Aorta (tissue), 5 donors: ENCODE measurements at regions not wholly inside any gene's neighbourhood (a gene's known extent, or its start where the extent isn't known, plus 50 kb on each side); places are given as distances from the start of the nearest gene placed in this dataset.
"Not testable (repeated sequence)": the region's sequence is repeated elsewhere in the genome, so short reads cannot be mapped to it uniquely, and the experiment has no call there.

ENCODE experiments used
- ATAC-seq: fragments of 200-7000 bp; cut with Tn5 transposase; one replicate; pipeline ENCODE4 v1.9.1; 2022; ENCODE audit warnings: moderate library complexity; ENCODE audit not compliant: low FRiP score
- DNase-seq, 2 donors: peaks; one replicate each; pipeline ENCODE4 v3.0.0-alpha.2; 2020
- H3K27ac ChIP-seq, 2 donors: one replicate each; pipeline ENCODE4 v1.5.1; 2013; ENCODE audit warnings: low read length in 2 of 2, mild to moderate bottlenecking in 2 of 2, moderate library complexity in 2 of 2, control low read depth in 1 of 2, inconsistent platforms in 1 of 2, low read depth in 1 of 2
- H3K27me3 ChIP-seq, 2 donors: one replicate each; pipeline ENCODE4 v1.6.1; 2013; ENCODE audit warnings: control low read depth in 1 of 2, low read length in 1 of 2, mild to moderate bottlenecking in 1 of 2, moderate library complexity in 1 of 2; ENCODE audit not compliant: insufficient read depth in 2 of 2, control insufficient read depth in 1 of 2
- H3K36me3 ChIP-seq, 2 donors: one replicate each; pipeline ENCODE4 v1.6.1; 2013; ENCODE audit warnings: control low read depth in 1 of 2, low read length in 1 of 2, mild to moderate bottlenecking in 1 of 2; ENCODE audit not compliant: insufficient read depth in 2 of 2, control insufficient read depth in 1 of 2
- H3K4me1 ChIP-seq, 2 donors: one replicate each; pipeline ENCODE4 v1.6.1; 2013; ENCODE audit warnings: low read length in 2 of 2, control low read depth in 1 of 2, mild to moderate bottlenecking in 1 of 2, moderate library complexity in 1 of 2; ENCODE audit not compliant: insufficient read depth in 2 of 2, control insufficient read depth in 1 of 2
- H3K4me3 ChIP-seq, 2 donors: one replicate each; pipeline ENCODE4 v1.5.1; 2013; ENCODE audit warnings: low read length in 2 of 2, control low read depth in 1 of 2, mild to moderate bottlenecking in 1 of 2
- H3K9me3 ChIP-seq: one replicate; pipeline ENCODE4 v1.6.1; 2013; ENCODE audit warnings: mild to moderate bottlenecking, low read length; ENCODE audit not compliant: control insufficient read depth
- WGBS, 2 donors: extraction: QIAGEN DNeasy Blood & Tissue Kit; methylation state at CpG; one replicate each; pipeline ENCODE4 v1.1.7; 2013; 5-methylcytosine and 5-hydroxymethylcytosine counted together
- intact Hi-C, 2 donors: fragments of 100-400 bp; cut with DNase I; formaldehyde crosslinking; loops; one replicate each; pipeline versions ENCODE4 v1.14.2 to v1.15.0; 2022
- donor health status: healthy with polysubstance abuse.
- donor health status: Bipolar disorder and iron deficiency.
- donor health status: DM: no; HTN: no; CAD: no.
- donor health status: DM: no; HTN: no; CAD: no.
- donor health status: DM: yes; HTN: yes; CAD: no.

GRCh38 chr21:31518580-31518979, 140.9 kb upstream of the SOD1 start:
- DNase-seq (no peak), ATAC-seq (no peak)
- Histone ChIP-seq H3K36me3 (no peaks in the 10 kb centered on the region), H3K27ac (no peak overlapping the region), H3K27me3 (no peaks in the 10 kb centered on the region), H3K4me1 (no peaks in the 10 kb centered on the region), H3K9me3 (no peaks in the 10 kb centered on the region), H3K4me3 (no peak overlapping the region)
- intact Hi-C loops, result no loop called here
- WGBS, 2 donors, result 89 to 90% methylated on average over 4 of the region's 4 CpGs

GRCh38 chr21:31517664-31518414, 141.7 kb upstream of the SOD1 start:
- Histone ChIP-seq H3K4me1 (no peaks in the 10 kb centered on the region), H3K4me3 (no peak overlapping the region), H3K27ac (no peak overlapping the region), H3K36me3 (no peaks in the 10 kb centered on the region), H3K27me3 (no peaks in the 10 kb centered on the region), H3K9me3 (no peaks in the 10 kb centered on the region)
- 53% methylated on average over 8 of the region's 8 CpGs for WGBS, 2 donors
- intact Hi-C loops, result no loop called here
- ATAC-seq (no peak), DNase-seq (no peak)

- Histone ChIP-seq H3K9me3 (no peaks in the 10 kb centered on the region), H3K36me3 (no peaks in the 10 kb centered on the region), H3K27ac (no peak overlapping the region), H3K4me3 (no peak overlapping the region), H3K4me1 (no peaks in the 10 kb centered on the region), H3K27me3 (no peaks in the 10 kb centered on the region)
- intact Hi-C loops, result no loop called here
- 86 to 90% methylated on average over 2 of the region's 2 CpGs for WGBS, 2 donors
- no peak for DNase-seq
- no peak for ATAC-seq
These were observed 144.2 kb upstream of the SOD1 start for GRCh38 chr21:31515253-31515652.

- Histone ChIP-seq H3K36me3 (no peaks in the 10 kb centered on the region), H3K27me3 (no peaks in the 10 kb centered on the region), H3K9me3 (no peaks in the 10 kb centered on the region), H3K27ac (no peak overlapping the region), H3K4me3 (no peak overlapping the region), H3K4me1 (no peaks in the 10 kb centered on the region)
- WGBS, 2 donors, result 40 to 47% methylated on average over 12 of the region's 12 CpGs
- DNase-seq (no peak), ATAC-seq (no peak)
- intact Hi-C loops, result no loop called here
These were observed 144.9 kb upstream of the SOD1 start for GRCh38 chr21:31514598-31514997.

- 77 to 84% methylated on average over 5 of the region's 5 CpGs for WGBS, 2 donors
- H3K4me3 ChIP-seq, H3K27ac ChIP-seq, H3K9me3 ChIP-seq, intact Hi-C loops, ATAC-seq, H3K27me3 ChIP-seq, DNase-seq, H3K36me3 ChIP-seq, H3K4me1 ChIP-seq: not testable (repeated sequence)
These were observed 146.0 kb upstream of the SOD1 start for GRCh38 chr21:31513541-31513940.

- DNase-seq, H3K4me3 ChIP-seq, H3K27ac ChIP-seq, intact Hi-C loops, ATAC-seq, H3K36me3 ChIP-seq, H3K27me3 ChIP-seq, H3K4me1 ChIP-seq, H3K9me3 ChIP-seq: not testable (repeated sequence)
- WGBS, 2 donors, result 69 to 79% methylated on average over 4 of the region's 4 CpGs
These were observed 147.5 kb upstream of the SOD1 start for GRCh38 chr21:31511999-31512398.

GRCh38 chr21:31511258-31511657, 148.2 kb upstream of the SOD1 start:
- Histone ChIP-seq H3K9me3 (no peaks in the 10 kb centered on the region), H3K4me1 (no peaks in the 10 kb centered on the region), H3K27me3 (no peaks in the 10 kb centered on the region), H3K36me3 (no peaks in the 10 kb centered on the region), H3K27ac (no peak overlapping the region), H3K4me3 (no peak overlapping the region)
- WGBS, 2 donors, result 93% methylated on average over 7 of the region's 7 CpGs
- ATAC-seq, result no peak
- intact Hi-C loops, result no loop called here
- DNase-seq, result no peak

- Histone ChIP-seq H3K4me3 (no peak overlapping the region), H3K27ac (no peak overlapping the region), H3K36me3 (no peaks in the 10 kb centered on the region), H3K9me3 (no peaks in the 10 kb centered on the region), H3K4me1 (no peaks in the 10 kb centered on the region), H3K27me3 (no peaks in the 10 kb centered on the region)
- ATAC-seq (no peak), DNase-seq (no peak)
- intact Hi-C loops, result no loop called here
- WGBS, 2 donors, result 53 to 56% methylated on average over 14 of the region's 14 CpGs
These were observed 150.1 kb upstream of the SOD1 start for GRCh38 chr21:31509194-31510017.

GRCh38 chr21:31505975-31506374, 153.5 kb upstream of the SOD1 start:
- ATAC-seq (no peak), DNase-seq (no peak)
- no peaks in the 10 kb centered on the region for H3K9me3 ChIP-seq
- H3K4me1 ChIP-seq, result no peaks in the 10 kb centered on the region
- no peaks in the 10 kb centered on the region for H3K36me3 ChIP-seq
- intact Hi-C loops, result no loop called here
- H3K27me3 ChIP-seq, result no peaks in the 10 kb centered on the region
- no peak overlapping the region for H3K4me3 ChIP-seq
- WGBS, 2 donors, result 71 to 72% methylated on average over 7 of the region's 7 CpGs
- no peak overlapping the region for H3K27ac ChIP-seq
